HG02840 (cell line): ENCODE measurements at regions not wholly inside any gene's neighbourhood (a gene's known extent, or its start where the extent isn't known, plus 50 kb on each side); places are given as distances from the start of the nearest gene placed in this dataset.
"Not testable (repeated sequence)": the region's sequence is repeated elsewhere in the genome, so short reads cannot be mapped to it uniquely, and the experiment has no call there.

Experiments used
- ATAC-seq: cut with Tn5 transposase; IDR thresholded peaks from one replicate; pipeline ENCODE4 v1.9.1; 2021; ENCODE audit warnings: mild to moderate bottlenecking, moderate library complexity, moderate number of reproducible peaks; ENCODE audit not compliant: unreplicated experiment, low FRiP score

DNA sequence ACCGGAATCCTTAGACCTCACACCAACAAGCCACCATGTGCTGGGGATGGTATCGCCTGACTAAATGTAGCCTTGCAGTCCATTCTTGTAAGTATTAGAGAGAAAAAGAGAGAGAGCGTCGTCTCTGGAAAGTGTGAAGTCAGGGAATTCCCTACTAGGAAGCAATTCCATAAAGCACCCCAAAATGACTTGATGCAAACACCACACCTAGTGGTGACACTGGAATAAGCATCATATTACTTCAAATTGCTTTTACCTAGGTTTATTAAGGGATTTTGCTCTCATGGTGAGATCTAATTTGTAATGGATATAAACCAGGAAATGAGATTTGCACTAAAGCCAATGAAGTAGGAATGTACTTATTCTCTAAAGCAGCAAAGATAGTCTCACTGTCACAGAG is 111.4 kb upstream of the METTL9 start:
- ATAC-seq: not testable (repeated sequence)

DNA sequence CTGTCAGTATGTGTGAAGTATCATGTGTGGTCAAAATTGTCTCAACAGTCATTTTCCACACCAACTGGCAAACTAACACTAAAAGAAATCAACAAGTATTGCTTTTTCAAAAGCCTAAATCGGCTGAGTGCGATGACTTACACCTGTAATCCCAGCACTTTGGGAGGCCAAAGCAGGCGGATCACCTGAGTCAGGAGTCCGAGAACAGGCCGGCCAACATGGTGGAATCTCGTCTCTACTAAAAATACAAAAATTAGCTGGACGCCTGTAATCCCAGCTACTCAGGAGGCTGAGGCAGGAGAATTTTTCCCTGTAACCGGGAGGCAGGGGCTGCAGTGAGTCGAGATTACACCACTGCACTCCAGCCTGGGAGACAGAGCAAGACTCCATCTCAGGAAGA is 100.3 kb upstream of the METTL9 start:
- ATAC-seq: not testable (repeated sequence)

DNA sequence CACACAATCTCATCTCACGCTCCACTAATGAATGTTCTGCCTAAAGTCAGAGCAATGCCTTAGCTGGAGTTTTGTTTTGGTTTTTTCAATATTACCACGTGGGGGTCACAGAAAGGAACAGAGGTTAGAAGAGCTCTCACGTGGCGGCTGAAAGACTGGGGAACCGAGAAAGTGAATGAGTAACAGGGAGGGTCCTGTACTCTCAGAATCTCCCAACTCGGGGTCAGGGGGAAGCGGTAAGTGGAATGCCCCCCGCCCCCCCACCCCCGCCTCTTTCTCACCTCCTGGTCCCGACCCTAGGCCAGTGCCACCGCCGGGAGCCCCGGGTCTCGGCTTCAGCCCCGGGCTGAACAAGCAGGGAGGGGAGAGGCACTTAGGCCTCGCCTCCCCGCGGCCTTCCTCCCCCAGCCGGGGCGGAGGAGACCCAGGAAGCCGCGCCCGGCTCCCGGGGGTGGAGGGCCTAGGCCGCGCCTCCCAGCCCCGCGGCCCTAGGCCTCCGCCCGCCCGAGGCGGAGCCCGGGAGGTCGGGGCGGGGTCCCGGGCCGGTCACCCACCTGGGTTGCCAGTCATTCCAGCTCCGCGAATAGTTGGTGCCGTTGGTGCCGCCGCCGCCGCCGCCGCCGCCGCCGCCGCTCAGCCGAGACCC is 98.0 kb upstream of the METTL9 start:
- peak; percentile 42 for ATAC-seq

DNA sequence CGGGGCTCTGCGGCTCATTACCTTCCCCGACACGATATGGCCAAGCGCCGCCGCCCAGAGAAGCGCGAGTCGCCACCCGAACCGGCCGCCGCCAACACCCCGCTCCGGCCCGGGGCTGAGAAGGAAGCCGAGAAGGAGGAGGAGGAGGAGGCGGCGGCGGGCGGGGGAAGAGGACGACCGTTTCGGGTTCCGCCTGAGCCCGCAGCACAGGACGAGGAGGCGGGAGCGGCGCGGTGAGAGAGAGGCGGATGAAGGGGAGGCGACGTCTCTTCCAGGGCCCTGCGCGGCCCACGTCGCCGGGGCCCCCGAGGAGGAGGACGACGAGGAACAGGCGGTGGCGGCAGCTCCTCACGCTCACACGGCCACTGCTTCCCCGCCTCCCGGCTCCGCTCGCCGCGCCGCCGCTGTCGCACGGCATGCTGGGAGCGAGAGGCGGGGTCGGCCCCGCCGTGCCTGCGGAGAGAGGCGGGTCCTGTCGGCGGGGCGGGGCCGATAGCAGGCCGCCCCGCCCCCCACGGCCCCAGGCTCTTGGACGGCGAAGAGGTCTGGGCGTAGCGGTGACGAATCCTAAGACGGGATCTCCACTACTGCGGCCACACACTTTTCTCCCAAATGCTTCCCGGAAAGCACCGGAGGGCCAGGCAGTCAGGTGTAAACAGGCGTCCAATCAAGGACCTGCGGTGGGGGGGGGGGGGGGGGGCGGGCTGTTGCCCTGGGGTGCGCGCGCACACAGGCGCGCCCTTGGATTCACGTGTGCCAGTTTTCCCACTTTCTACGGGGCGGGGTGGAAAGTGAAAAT is 97.3 kb upstream of the METTL9 start:
- ATAC-seq: peak; percentile 70

DNA sequence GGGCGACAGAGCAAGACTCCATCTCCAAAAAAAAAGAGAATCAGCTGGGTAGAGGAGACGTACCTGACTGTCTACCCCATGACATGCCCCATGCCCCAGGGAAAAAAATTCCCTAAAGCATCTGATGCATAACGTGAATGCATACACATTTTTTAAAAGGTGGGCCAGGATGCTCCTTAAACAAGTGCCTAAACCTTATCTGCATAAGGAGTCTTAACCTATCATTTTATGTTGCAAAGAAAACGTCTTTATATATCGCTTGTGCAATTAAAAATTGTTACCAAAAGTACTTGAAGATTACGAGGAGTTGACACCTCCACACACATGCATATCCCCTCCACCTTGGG is 95.8 kb upstream of the METTL9 start:
- not testable (repeated sequence) for ATAC-seq

DNA sequence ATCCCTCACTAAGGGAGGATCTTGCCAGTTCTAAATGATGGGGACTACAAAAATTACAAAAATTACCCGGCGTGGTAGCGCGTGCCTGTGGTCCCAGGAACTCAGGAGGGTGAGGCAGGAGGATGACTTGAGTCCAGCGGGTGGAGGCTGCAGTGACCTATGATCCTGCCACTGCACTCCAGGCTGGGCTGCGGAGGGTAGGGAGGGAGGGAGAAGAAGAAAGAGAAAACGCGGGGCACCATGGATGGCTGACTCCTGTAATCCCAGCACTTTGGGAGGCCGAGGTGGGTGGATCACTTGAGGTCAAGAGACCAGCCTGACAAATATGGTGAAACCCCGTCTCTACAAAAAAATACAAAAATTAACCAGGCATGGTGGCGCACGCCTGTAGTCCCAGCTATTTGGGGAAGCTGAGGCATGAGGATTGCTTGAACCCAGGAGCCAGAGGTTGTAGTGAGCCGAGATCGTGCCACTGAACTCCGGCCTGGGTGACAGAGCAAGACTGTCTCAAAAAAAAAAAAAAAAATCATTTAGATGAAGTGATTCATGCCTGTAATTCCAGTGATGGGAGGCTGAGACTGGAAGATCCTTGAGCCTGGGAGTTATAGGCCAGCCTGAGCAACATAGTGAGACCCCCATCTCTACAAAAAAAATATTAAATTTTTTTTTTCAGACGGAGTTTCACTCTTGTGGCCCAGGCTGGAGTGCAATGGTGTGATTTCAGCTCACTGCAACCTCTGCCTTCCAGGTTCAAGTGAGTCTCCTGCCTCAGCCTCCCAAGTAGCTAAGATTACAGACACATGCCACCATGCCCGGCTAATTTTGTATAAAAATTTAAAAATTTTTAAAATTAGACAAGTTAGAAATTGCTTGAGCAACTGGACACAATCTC is 95.2 kb upstream of the METTL9 start:
- not testable (repeated sequence) for ATAC-seq

DNA sequence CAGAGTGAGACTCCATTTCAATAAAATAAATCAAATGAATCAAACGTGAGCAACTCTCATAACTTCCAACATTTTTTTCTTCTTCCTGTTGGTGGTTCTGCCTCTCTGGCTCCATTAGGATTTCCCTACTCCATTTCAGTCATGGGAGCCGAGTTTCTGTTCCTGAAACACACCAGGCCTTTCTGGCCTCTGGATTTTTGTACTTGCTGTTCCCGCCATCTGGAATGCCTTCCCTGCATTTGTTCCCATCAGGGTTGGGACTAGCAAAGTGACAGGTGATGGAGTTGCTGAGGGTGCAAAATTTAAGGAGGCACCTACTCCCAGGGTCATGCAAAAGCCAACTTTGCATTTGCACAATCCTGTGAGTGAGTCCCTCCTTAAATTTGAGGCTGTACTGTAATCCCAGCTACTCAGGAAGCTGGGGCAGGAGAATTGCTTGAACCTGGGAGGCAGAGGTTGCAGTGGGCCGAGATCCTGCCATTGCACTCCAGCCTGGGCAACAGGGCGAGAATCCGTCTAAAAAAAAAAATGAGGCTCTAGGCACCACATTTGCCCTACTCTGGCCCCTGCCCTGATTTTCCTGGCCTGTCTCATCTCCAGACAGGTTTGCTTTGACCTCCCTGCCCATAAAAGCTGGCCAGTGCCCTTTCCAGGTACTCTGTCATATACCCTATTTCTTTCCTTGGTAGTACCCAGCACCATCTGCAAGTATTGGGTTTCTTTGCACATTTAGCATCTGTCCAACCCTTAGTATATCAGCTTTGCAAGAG is 93.4 kb upstream of the METTL9 start:
- ATAC-seq: not testable (repeated sequence)

DNA sequence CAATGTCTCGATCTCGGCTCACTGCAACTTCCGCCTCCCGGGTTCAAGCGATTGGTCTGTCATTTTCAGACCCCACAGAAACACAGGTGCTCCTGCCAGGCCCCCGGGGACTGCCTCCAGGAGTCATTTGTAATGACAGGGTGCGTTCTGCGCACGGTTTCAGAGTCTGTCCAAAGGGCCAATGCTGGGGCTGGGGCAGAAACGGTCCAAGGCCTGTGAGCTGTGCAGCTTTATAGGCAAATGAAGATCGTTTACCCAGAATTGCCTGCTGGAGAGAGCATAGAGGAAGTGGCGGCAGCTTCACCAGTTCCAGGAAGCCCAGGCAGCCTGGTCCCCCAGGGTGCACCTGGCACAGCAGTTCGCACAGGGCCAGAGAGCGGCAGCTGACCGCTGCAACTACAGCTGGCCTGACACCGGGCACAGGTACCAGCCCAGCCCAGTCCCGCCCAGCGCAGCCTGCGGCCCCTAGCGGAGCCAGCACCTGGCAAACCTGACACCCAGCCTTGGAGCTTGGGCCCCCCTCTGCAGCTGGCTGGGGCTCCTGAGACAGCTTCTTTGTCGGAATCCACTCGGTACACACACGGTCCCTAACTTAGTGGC is 92.4 kb upstream of the METTL9 start:
- ATAC-seq: peak; percentile 45

DNA sequence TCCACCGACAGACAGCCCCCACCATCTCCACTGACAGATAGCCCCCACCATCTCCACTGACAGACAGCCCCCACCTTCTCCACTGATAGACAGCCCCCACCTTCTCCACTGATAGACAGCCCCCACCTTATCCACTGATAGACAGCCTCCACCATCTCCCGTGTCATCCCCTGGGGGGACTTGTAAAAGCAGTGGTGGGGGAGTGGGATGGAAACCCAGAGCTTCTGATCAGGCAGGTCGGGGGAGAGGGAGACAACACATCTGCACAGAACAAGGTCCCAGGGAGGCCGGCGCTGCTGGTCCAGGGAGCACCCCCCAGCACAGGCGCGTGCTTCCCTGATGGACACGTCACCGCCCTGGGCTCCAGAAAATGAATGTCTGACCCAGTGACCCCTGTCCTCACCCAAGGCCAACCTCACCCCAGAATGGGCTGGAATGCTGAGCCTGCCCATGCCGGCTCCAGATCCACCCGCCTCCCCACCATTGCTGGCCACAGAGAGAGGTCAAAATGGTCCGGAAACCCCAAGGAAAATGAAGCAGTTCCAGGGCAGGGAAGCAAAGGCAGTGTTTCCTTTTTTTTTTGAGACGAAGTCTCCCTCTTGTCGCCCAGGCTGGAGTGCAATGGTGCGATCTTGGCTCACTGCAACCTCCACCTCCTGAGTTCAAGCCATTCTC is 91.6 kb upstream of the METTL9 start:
- not testable (repeated sequence) for ATAC-seq

DNA sequence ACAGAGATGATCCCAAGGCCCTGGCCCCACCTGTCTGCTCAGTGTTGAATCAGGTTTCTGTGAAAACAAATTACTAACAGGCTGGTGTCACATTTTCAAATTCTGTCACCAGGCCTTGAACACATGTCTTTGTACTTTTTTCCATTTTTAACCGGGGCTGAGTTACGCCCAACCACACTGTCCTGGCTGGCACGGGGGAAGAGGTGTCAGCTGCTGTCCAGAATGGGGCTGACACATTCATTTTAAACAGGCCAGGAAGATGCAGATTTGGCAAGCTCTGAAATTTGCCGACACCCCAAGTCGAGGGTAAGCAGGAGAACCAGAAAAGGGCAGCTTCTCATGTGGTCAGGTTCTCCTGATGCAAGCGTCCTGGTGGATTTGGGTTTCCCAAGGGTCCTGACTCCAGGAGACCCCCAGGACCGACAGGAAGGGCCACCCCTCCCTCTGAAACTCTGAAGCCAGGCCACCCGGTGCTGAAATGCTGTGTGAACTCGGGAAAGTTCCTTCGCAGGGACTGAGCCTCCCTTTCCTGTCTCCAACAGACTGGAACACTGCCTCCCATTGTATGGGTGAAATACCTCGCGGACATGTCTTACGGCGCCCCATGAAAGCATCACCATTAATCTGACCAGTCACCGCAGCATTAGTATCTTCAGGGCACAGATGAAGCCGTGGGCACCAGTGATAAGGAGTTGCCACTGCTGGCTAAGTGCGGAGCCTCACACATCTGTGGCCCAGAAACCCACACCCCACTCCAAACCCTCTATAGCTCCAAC is 90.5 kb upstream of the METTL9 start:
- ATAC-seq: not testable (repeated sequence)

DNA sequence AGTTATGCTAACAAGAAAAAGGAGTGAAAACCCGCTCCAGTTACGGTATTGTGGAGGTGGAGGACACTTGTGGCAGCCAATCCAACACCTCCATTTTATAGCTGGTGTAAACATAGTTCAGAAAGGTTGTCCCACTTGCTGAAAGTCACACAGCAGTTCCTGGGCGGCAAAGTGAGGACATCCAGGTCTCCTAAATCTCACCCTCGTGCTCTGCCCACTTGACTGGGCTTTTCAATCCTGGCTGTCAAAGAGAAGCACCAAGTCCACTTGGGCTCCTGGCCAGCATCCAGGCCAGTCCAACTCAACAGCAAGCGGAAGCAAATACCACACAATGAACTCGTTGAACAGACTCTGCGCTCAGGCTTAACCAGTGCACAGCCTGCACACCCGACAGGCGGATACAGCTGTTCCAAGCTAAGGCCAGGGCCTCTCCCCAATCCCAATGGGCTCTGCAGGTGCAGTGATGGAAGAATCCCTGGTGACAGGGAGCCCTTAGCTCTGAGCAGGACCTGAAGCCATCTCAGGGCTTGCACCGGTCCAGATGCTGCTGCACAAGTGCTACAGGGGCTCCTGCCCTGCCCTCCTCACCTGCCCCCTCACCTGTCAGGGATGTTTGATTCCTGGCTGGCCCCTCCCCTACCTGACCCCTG is 89.8 kb upstream of the METTL9 start:
- ATAC-seq: not testable (repeated sequence)

DNA sequence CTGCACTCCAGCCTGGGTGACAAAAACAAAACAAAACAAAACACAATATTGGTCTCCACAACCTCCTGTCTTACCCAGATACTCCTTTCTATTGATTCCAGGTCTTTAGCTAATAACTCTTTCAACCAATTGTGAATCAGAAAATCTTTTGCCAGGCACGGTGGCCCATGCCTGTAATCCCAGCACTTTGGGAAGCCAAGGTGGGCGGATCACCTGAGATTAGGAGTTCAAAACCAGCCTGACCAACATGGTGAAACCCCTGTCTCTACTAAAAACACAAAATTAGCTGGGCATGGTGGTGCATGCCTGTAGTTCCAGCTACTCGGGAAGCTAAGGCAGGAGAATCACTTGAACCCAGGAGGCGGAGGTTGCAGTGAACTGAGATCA is 88.5 kb upstream of the METTL9 start:
- not testable (repeated sequence) for ATAC-seq

DNA sequence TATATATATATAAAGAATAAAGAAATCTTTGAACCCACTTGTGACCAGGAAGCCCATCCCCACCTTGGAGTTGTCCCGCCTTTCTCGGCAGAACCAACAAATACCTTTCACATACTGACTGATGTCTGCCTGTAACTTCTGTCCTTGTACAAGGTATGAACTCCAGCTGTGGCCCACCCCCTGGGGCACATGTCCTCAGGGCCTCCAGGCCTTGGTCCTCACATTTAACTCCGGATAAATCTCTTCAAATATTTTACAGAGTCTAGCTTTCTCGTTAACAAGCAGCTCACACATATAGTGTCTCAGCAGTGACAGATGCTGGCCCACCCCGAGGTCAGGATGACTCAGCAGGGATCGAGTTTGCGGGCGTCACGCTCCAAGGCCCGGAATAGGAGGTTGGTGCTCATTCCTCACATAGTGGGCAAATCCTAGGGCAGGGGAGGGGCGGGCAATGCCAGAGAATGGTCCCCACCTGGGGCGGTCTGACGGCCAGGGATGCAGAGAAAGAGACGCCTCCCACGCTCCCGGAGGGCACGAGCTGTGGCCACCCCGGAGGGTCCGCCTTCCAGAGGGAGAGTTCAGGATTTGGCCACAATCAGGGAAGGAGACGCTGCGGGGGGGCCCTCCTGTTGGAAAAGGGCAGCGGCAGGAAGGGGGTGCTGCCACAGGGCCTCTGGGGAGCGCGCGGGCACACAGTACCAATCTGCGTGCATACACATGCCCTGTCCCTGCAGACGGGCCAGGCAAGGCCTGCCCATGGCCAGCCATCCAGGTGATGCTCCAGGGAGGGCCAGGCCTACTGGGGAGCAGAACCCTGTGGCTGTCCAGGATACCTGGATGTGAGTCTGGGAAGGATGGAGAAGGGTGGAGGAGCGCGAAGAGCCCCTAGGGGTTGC is 87.8 kb upstream of the METTL9 start:
- not testable (repeated sequence) for ATAC-seq

DNA sequence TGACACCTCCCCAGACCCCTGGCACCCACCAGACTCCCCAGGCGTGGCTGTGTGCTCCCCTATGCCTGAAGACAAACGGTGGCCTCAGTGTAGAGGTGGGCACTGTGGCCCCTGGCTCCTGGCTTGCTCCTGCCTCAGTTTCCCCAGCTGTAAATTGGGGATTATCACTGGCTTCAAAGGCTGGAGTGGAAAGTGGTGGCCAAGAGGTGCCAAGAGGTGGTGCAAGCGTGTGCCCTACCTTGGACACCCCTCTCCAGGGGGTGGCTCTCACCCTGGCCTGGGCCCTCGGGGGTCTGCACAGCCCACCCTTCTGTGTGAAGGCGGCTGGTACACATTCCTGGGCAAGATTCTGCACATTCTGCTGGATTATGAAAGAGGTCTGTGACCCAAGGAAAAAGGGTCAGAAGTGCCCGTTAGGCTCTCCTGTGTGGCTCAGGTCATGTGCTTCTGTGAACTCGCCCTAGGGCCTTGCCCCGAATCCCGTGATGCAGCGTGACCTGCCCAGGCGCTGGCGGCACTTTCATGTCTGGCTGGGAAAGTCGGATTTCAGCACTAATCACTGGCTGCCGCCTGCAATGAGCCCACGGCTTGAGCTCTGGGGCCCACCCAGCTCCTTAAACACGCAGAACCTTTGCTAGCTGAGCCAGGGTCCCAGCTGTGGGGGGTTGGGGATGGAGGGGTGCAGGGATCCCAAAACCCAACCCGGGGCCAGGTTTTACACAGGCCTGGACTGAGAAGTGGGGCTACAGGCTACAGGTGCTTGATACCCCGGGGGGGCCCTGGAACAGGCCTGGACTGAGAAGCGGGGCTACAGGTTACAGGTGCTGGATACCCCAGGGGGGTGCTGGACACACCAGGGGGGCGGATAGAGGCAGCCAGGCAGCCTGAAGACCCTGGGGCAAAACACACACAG is 86.8 kb upstream of the METTL9 start:
- ATAC-seq: not testable (repeated sequence)

DNA sequence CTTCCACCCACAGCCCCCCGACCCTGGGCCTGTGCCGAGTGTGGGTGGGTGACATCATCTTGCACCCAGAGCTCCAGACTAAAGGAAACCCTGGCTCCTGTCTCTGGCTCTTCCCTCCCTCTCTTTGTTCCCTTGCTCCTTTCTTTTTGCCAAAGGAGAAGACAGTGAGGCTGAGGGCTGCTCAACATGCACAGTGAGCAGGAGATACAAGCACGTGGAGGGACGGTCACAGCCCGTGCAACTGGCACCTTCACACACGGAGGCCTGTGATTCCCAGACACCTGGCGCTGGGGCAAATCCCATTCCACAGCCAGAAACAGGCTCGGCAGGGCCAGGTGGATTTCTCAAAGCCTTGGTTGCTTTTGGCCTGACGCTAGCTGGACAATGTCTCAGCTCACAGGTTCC is 86.0 kb upstream of the METTL9 start:
- not testable (repeated sequence) for ATAC-seq

DNA sequence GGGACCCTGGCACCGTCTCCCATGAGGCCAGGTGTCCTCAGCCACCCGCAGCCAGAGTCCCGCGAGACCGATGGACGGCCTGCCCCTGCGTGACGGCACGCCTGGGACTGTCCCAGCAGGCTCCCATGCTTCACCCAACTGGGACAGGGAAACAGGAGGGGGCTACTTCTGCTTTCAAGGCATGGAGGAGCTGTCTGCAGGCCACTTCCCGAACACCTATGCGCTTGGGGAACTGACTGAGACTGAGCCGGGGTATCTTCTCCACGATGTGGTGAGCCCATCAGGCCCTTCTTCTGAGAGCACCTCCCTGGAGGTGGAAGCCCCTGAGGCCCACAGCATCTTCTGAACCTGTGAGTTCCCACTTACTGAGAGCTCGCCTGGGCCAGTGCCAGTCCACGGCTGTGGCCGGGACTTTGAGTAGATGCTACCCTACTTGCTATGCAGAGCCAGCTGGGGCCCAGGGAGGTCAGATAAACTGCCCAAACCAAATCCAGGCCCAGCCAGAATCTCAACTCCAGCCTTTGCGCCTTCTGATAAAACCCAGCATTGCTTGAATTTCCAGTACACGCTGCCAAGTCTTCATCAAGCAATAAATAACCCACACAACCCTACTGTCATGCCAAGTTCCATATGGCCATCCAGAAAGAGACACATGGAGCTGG is 85.4 kb upstream of the METTL9 start:
- ATAC-seq: not testable (repeated sequence)
